IMR-90 (cell line): ENCODE measurements at regions not wholly inside any gene's neighbourhood (a gene's known extent, or its start where the extent isn't known, plus 50 kb on each side); places are given as distances from the start of the nearest gene placed in this dataset.

ENCODE experiments used
- ATAC-seq: fragments of 200-7000 bp; cut with Tn5 transposase; 2 replicates; pipeline ENCODE4 v1.9.1; 2020; ENCODE audit warnings: low read depth, mild to moderate bottlenecking, moderate library complexity
- BruUV-seq: library from RNA; stranded (reverse); fragments of 400-500 nt; replicated peaks from 2 replicates; lab custom pipeline; 2021; lab: Mats Ljungman, UMichigan
- CTCF ChIA-PET: fragments of 300-600 bp; formaldehyde crosslinking; extraction: SDS; loops from one replicate; lab custom pipeline; 2021; ENCODE audit warnings: antibody characterized with exemption; lab: Yijun Ruan, JAX
- POLR2A ChIA-PET: fragments of 300-600 bp; sonication (Branson Sonifier 250); formaldehyde crosslinking; loops from one replicate; lab custom pipeline; 2022; ENCODE audit warnings: antibody characterized with exemption; ENCODE audit not compliant: unreplicated experiment; lab: Charles Lee
- DNase-seq: peaks from one replicate; pipeline ENCODE4 v3.0.0; 2013
- H2AFZ ChIP-seq: replicated peaks from 2 replicates; pipeline ENCODE3; 2013; ENCODE audit warnings: low read length, mild to moderate bottlenecking; ENCODE audit not compliant: poor library complexity
- H2AK5ac ChIP-seq: 2 replicates; pipeline ENCODE4 v1.6.1; 2013; ENCODE audit warnings: low read depth, low read length, inconsistent platforms
- H2AK9ac ChIP-seq: replicated peaks from 2 replicates; pipeline ENCODE3; 2013; ENCODE audit warnings: mild to moderate bottlenecking, low read depth, low read length, moderate library complexity; ENCODE audit not compliant: poor library complexity
- H2BK120ac ChIP-seq: 2 replicates; pipeline ENCODE4 v1.6.1; 2013; ENCODE audit warnings: low read depth, low read length, inconsistent platforms
- H2BK15ac ChIP-seq: 3 replicates; pipeline ENCODE4 v1.6.1; 2013; ENCODE audit warnings: low read depth, low read length, inconsistent platforms
- H2BK20ac ChIP-seq: 2 replicates; pipeline ENCODE4 v1.6.1; 2013; ENCODE audit warnings: low read depth, mild to moderate bottlenecking, inconsistent platforms, low read length, moderate library complexity
- H2BK5ac ChIP-seq: 2 replicates; pipeline ENCODE4 v1.6.1; 2013; ENCODE audit warnings: mild to moderate bottlenecking, low read depth, low read length, inconsistent platforms; ENCODE audit not compliant: poor library complexity, severe bottlenecking
- H3K14ac ChIP-seq: replicated peaks from 2 replicates; pipeline ENCODE4 v1.6.1; 2013; ENCODE audit warnings: low read depth, low read length, inconsistent platforms
- H3K18ac ChIP-seq: 2 replicates; pipeline ENCODE4 v1.6.1; 2013; ENCODE audit warnings: low read depth, low read length, control low read depth
- H3K23ac ChIP-seq: 2 replicates; pipeline ENCODE4 v1.6.1; 2013; ENCODE audit warnings: low read depth, low read length, inconsistent platforms
- H3K27ac ChIP-seq: 2 replicates; pipeline ENCODE4 v1.5.1; 2013; ENCODE audit warnings: mild to moderate bottlenecking, control low read depth, low read length; ENCODE audit not compliant: insufficient read depth
- H3K27me3 ChIP-seq: 2 replicates; pipeline ENCODE4 v1.6.1; 2013; ENCODE audit warnings: low read length; ENCODE audit not compliant: control insufficient read depth, insufficient read depth
- H3K36me3 ChIP-seq: 2 replicates; pipeline ENCODE4 v1.6.1; 2013; ENCODE audit warnings: low read length, mixed read lengths; ENCODE audit not compliant: control insufficient read depth, insufficient read depth
- H3K4ac ChIP-seq: 2 replicates; pipeline ENCODE4 v1.6.1; 2013; ENCODE audit warnings: low read depth, low read length, inconsistent platforms
- H3K4me1 ChIP-seq: 2 replicates; pipeline ENCODE4 v1.6.1; 2013; ENCODE audit warnings: low read length, mixed read lengths; ENCODE audit not compliant: control insufficient read depth, insufficient read depth
- H3K4me2 ChIP-seq: 2 replicates; pipeline ENCODE4 v1.6.1; 2013; ENCODE audit warnings: low read depth, mild to moderate bottlenecking, control low read depth, low read length, moderate library complexity
- H3K4me3 ChIP-seq: 2 replicates; pipeline ENCODE4 v1.5.1; 2013; ENCODE audit warnings: low read depth, mild to moderate bottlenecking, control low read depth, low read length, moderate library complexity; ENCODE audit not compliant: insufficient read depth
- H3K56ac ChIP-seq: 2 replicates; pipeline ENCODE4 v1.6.1; 2013; ENCODE audit warnings: low read length, inconsistent platforms; ENCODE audit not compliant: insufficient read depth; ENCODE audit errors: extremely low read depth
- H3K79me1 ChIP-seq, 2 experiments: 2 replicates each; pipeline ENCODE4 v1.6.1; 2013; ENCODE audit warnings: low read length in 2 of 2, inconsistent platforms in 1 of 2, low read depth in 1 of 2
- H3K9ac ChIP-seq: 2 replicates; pipeline ENCODE4 v1.6.1; 2013; ENCODE audit warnings: low read depth, low read length, control low read depth
- H3K9me1 ChIP-seq: 2 replicates; pipeline ENCODE4 v1.6.1; 2013; ENCODE audit warnings: low read length, inconsistent platforms; ENCODE audit not compliant: insufficient read depth
- H3K9me3 ChIP-seq: 2 replicates; pipeline ENCODE4 v1.6.1; 2013; ENCODE audit warnings: low read length; ENCODE audit not compliant: control insufficient read depth, insufficient read depth
- H4K20me1 ChIP-seq: 2 replicates; pipeline ENCODE4 v1.6.1; 2013; ENCODE audit warnings: low read length, inconsistent platforms; ENCODE audit not compliant: insufficient read depth
- H4K5ac ChIP-seq: 2 replicates; pipeline ENCODE4 v1.6.1; 2013; ENCODE audit warnings: mild to moderate bottlenecking, low read depth, low read length, control low read depth
- H4K8ac ChIP-seq, 2 experiments: 2 replicates each; pipeline ENCODE4 v1.6.1; 2013; ENCODE audit warnings: low read depth in 2 of 2, low read length in 2 of 2, control low read depth in 1 of 2, inconsistent platforms in 1 of 2
- H4K91ac ChIP-seq: 2 replicates; pipeline ENCODE4 v1.6.1; 2013; ENCODE audit warnings: low read depth, low read length, inconsistent platforms; ENCODE audit not compliant: insufficient read depth
- BHLHE40 ChIP-seq: fragments of 150-350 bp; IDR thresholded peaks from 2 replicates; pipeline ENCODE4 v1.6.1; 2016; ENCODE audit warnings: mild to moderate bottlenecking, low read depth, low read length
- CEBPB ChIP-seq: IDR thresholded peaks from 2 replicates; pipeline ENCODE4 v1.6.1; 2012; ENCODE audit warnings: low read depth, low read length, improper control_type of control experiment
- CHD1 ChIP-seq: IDR thresholded peaks from 2 replicates; pipeline ENCODE4 v1.6.1; 2012; ENCODE audit warnings: low read depth, low read length, improper control_type of control experiment
- FOS ChIP-seq: fragments of 150-350 bp; IDR thresholded peaks from 2 replicates; pipeline ENCODE4 v1.6.1; 2016; ENCODE audit warnings: low read depth, low read length
- MAFK ChIP-seq: IDR thresholded peaks from 2 replicates; pipeline ENCODE4 v1.6.1; 2012; ENCODE audit warnings: low read depth, low read length, improper control_type of control experiment
- MAZ ChIP-seq: IDR thresholded peaks from 2 replicates; pipeline ENCODE4 v1.6.1; 2012; ENCODE audit warnings: low read depth, mild to moderate bottlenecking, low read length, improper control_type of control experiment, moderate library complexity, borderline replicate concordance
- MXI1 ChIP-seq: IDR thresholded peaks from 2 replicates; pipeline ENCODE4 v1.6.1; 2012; ENCODE audit warnings: low read depth, mild to moderate bottlenecking, low read length, moderate library complexity, borderline replicate concordance
- NFE2L2 ChIP-seq: fragments of 150-350 bp; IDR thresholded peaks from 2 replicates; pipeline ENCODE4 v1.6.1; 2016; ENCODE audit warnings: low read depth, mild to moderate bottlenecking, low read length
- POLR2A ChIP-seq: IDR thresholded peaks from 2 replicates; pipeline ENCODE4 v1.6.1; 2012; ENCODE audit warnings: mild to moderate bottlenecking, low read depth, low read length
- RAD21 ChIP-seq: IDR thresholded peaks from 2 replicates; pipeline ENCODE4 v1.6.1; 2012; ENCODE audit warnings: low read length, improper control_type of control experiment
- RCOR1 ChIP-seq: IDR thresholded peaks from 2 replicates; pipeline ENCODE4 v1.6.1; 2012; ENCODE audit warnings: mild to moderate bottlenecking, low read length, improper control_type of control experiment; ENCODE audit not compliant: insufficient replicate concordance
- RFX5 ChIP-seq: IDR thresholded peaks from 2 replicates; pipeline ENCODE4 v1.8.0; 2012; ENCODE audit warnings: low read depth, mild to moderate bottlenecking, low read length, moderate library complexity
- SMC3 ChIP-seq: fragments of 150-350 bp; IDR thresholded peaks from 2 replicates; pipeline ENCODE4 v1.6.1; 2016; ENCODE audit warnings: low read depth, mild to moderate bottlenecking, antibody characterized with exemption, low read length, moderate library complexity
- WGBS, 2 experiments: methylation state at CpG; one replicate each; pipeline versions ENCODE4 v1.1.5 to v1.1.7; 2013; ENCODE audit warnings: missing lambda C conversion rate in 2 of 2; ENCODE audit not compliant: insufficient read length in 1 of 2; ENCODE audit errors: extremely low coverage in 2 of 2; 5-methylcytosine and 5-hydroxymethylcytosine counted together
- dilution Hi-C: fragments of 300-500 bp; cut with HindIII; formaldehyde crosslinking; loops from one replicate; pipeline ENCODE4 v1.14.3; 2018; ENCODE audit warnings: low sequenced_read_pairs; ENCODE audit not compliant: unreplicated experiment
- in situ Hi-C: fragments of 300-500 bp; cut with MboI; formaldehyde crosslinking; loops from 3 replicates; pipeline ENCODE4 v1.14.3; 2019; ENCODE audit warnings: low sequenced_read_pairs, inconsistent platforms, mixed read lengths
- intact Hi-C: fragments of 100-400 bp; cut with micrococcal nuclease; formaldehyde crosslinking; loops from 2 replicates; pipeline ENCODE4 v1.10.0; 2022
- TF ChIP-seq, protein P1 (sequence below): fragments of 150-350 bp; IDR thresholded peaks from 2 replicates; pipeline ENCODE4 v1.6.1; 2016; ENCODE audit warnings: low read depth, mild to moderate bottlenecking, low read length, moderate library complexity, borderline replicate concordance
- TF ChIP-seq, protein P2 (sequence below): conservative IDR thresholded peaks from 2 replicates; pipeline ENCODE4 v1.5.1; 2012; ENCODE audit warnings: mild to moderate bottlenecking, low read depth, low read length, improper control_type of control experiment
- TF ChIP-seq, protein P3 (sequence below): fragments of 150-350 bp; IDR thresholded peaks from 2 replicates; pipeline ENCODE4 v1.6.1; 2017; ENCODE audit warnings: mild to moderate bottlenecking, antibody characterized with exemption, low read length, low read depth

GRCh38 chr20:50253101-50253500 is 62.5 kb downstream of the CEBPB start:
- H4K5ac ChIP-seq, result peak overlapping the region; percentile 50
- H2BK20ac ChIP-seq, result peak overlapping the region; percentile 98
- peak overlapping the region; percentile 89 for H2AK9ac ChIP-seq
- H3K27me3 ChIP-seq, result no peaks in the 10 kb centered on the region
- H3K4me3 ChIP-seq, result no peak overlapping the region
- H2AFZ ChIP-seq, result peak overlapping the region; percentile 64
- no peaks in the 10 kb centered on the region for H3K9me3 ChIP-seq
- H3K27ac ChIP-seq, result peak overlapping the region; percentile 3; the same call in 1 of the 2 replicates
- H3K9me1 ChIP-seq, result peaks cover 27% of the 10 kb centered on the region
- H3K14ac ChIP-seq, result peak overlapping the region; percentile 93
- no peaks in the 10 kb centered on the region for H4K20me1 ChIP-seq
- intact Hi-C loops, result loop anchor here (5.0 kb wide), 1 partner anchor 61 kb away; the partner anchor contains the start of gene CEBPB
- H3K18ac ChIP-seq, result peak overlapping the region; percentile 80
- no peak overlapping the region for H3K9ac ChIP-seq
- WGBS, 2 experiments, result 88% methylated on average over 8 of the region's 10 CpGs; no CpG with 5 or more reads in 1 of the 2 experiments
- H2BK5ac ChIP-seq, result peak overlapping the region; percentile 97
- no TSS peak for BruUV-seq
- in situ Hi-C loops, result no loop called here
- H3K36me3 ChIP-seq, result no peaks in the 10 kb centered on the region
- no peak overlapping the region for H3K4me2 ChIP-seq
- CTCF ChIA-PET, result no interaction called here
- dilution Hi-C loops, result no loop called here
- peak overlapping the region; percentile 81 to 83; a peak in 3 of 4 replicates for H4K8ac ChIP-seq
- ATAC-seq (no peak), DNase-seq (no peak)
- H2BK15ac ChIP-seq, result peak overlapping the region; percentile 95; the same call in 2 of the 3 replicates
- peak overlapping the region; percentile 98 for H4K91ac ChIP-seq
- TF ChIP-seq CHD1 (no peak), NFE2L2 (no peak), CEBPB (no peak), RAD21 (no peak), BHLHE40 (no peak), MAZ (no peak), FOS (no peak), SMC3 (no peak), RCOR1 (no peak), POLR2A (no peak), MXI1 (no peak), MAFK (no peak), RFX5 (no peak)
- TF ChIP-seq, protein P1, sequence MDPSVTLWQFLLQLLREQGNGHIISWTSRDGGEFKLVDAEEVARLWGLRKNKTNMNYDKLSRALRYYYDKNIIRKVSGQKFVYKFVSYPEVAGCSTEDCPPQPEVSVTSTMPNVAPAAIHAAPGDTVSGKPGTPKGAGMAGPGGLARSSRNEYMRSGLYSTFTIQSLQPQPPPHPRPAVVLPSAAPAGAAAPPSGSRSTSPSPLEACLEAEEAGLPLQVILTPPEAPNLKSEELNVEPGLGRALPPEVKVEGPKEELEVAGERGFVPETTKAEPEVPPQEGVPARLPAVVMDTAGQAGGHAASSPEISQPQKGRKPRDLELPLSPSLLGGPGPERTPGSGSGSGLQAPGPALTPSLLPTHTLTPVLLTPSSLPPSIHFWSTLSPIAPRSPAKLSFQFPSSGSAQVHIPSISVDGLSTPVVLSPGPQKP, result no peak
- TF ChIP-seq, protein P2, sequence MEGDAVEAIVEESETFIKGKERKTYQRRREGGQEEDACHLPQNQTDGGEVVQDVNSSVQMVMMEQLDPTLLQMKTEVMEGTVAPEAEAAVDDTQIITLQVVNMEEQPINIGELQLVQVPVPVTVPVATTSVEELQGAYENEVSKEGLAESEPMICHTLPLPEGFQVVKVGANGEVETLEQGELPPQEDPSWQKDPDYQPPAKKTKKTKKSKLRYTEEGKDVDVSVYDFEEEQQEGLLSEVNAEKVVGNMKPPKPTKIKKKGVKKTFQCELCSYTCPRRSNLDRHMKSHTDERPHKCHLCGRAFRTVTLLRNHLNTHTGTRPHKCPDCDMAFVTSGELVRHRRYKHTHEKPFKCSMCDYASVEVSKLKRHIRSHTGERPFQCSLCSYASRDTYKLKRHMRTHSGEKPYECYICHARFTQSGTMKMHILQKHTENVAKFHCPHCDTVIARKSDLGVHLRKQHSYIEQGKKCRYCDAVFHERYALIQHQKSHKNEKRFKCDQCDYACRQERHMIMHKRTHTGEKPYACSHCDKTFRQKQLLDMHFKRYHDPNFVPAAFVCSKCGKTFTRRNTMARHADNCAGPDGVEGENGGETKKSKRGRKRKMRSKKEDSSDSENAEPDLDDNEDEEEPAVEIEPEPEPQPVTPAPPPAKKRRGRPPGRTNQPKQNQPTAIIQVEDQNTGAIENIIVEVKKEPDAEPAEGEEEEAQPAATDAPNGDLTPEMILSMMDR, result no peak
- TF ChIP-seq, protein P3, sequence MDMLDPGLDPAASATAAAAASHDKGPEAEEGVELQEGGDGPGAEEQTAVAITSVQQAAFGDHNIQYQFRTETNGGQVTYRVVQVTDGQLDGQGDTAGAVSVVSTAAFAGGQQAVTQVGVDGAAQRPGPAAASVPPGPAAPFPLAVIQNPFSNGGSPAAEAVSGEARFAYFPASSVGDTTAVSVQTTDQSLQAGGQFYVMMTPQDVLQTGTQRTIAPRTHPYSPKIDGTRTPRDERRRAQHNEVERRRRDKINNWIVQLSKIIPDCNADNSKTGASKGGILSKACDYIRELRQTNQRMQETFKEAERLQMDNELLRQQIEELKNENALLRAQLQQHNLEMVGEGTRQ, result no peak
- H3K4me1 ChIP-seq, result peaks cover 15% of the 10 kb centered on the region
- H3K23ac ChIP-seq, result 0 out of 2 replicates have a peak overlapping the region, but pooled peaks have one; percentile 91
- H2BK120ac ChIP-seq, result peak overlapping the region; percentile 100
- POLR2A ChIA-PET, result no interaction called here
- peak overlapping the region; percentile 94 for H2AK5ac ChIP-seq
- peaks cover 0 to 8% of the 10 kb centered on the region in 2 experiments; a peak in 1 of 4 replicates for H3K79me1 ChIP-seq
- H3K4ac ChIP-seq, result peak overlapping the region; percentile 99
- no peak overlapping the region for H3K56ac ChIP-seq
